ENCODE measurements at regions not wholly inside any gene's neighbourhood (a gene's known extent, or its start where the extent isn't known, plus 50 kb on each side); places are given as distances from the start of the nearest gene placed in this dataset.

- no peak for DNase-seq
- Mint-ChIP-seq H3K4me3 (no peak overlapping the region), H3K36me3 (ENCODE audit: low read depth) (no peaks in the 10 kb centered on the region), H3K9me3 (peaks cover 12% of the 10 kb centered on the region), H3K27ac (no peak overlapping the region), H3K27me3 (no peaks in the 10 kb centered on the region), H3K4me1 (ENCODE audit: low read depth) (no peaks in the 10 kb centered on the region)
- Histone ChIP-seq H3K4me3 (ENCODE audit: low read length) (no peak overlapping the region), H3K27me3 (ENCODE audit: control insufficient read depth in 1 of 2, insufficient read depth in 2 of 2, low read length in 2 of 2) (no peaks in the 10 kb centered on the region), H3K4me1 (ENCODE audit: insufficient read depth, low read length) (no peaks in the 10 kb centered on the region), H3K36me3 (ENCODE audit: insufficient read depth, low read length) (no peaks in the 10 kb centered on the region), H3K9me3 (ENCODE audit: control insufficient read depth in 1 of 2, insufficient read depth in 1 of 2, low read length in 2 of 2) (peaks cover 0 to 5% of the 10 kb centered on the region in 2 experiments), H3K27ac (ENCODE audit: low read depth in 1 of 2, low read length in 2 of 2) (no peak overlapping the region)
- ChIA-PET POLR2A (no interaction called here), CTCF (no interaction called here)
- TF ChIP-seq CTCF (IDR thresholded peaks at IDR 0.05) = no peak
- no peak for ATAC-seq (ENCODE audit: poor library complexity)
- intact Hi-C loops (cut with DNase I, micrococcal nuclease) = no loop called here
Measured at GRCh38 chr5:8650186-8650585, 781.2 kb downstream of the MTRR start.

GRCh38 chr5:8660133-8660893 lies 791.4 kb downstream of the MTRR start:
- Histone ChIP-seq H3K4me3 (ENCODE audit: low read length) (no peak overlapping the region), H3K27me3 (ENCODE audit: control insufficient read depth in 1 of 2, insufficient read depth in 2 of 2, low read length in 2 of 2) (no peaks in the 10 kb centered on the region), H3K4me1 (ENCODE audit: insufficient read depth, low read length) (no peaks in the 10 kb centered on the region), H3K27ac (ENCODE audit: low read depth in 1 of 2, low read length in 2 of 2) (no peak overlapping the region), H3K36me3 (ENCODE audit: insufficient read depth, low read length) (no peaks in the 10 kb centered on the region), H3K9me3 (ENCODE audit: control insufficient read depth in 1 of 2, insufficient read depth in 1 of 2, low read length in 2 of 2) (peaks cover 0 to 3% of the 10 kb centered on the region in 2 experiments)
- ATAC-seq (ENCODE audit: poor library complexity) (no peak), DNase-seq (no peak)
- no peak overlapping the region for H3K4me3 Mint-ChIP-seq
- no peaks in the 10 kb centered on the region for H3K36me3 Mint-ChIP-seq (ENCODE audit: low read depth)
- H3K27me3 Mint-ChIP-seq = no peaks in the 10 kb centered on the region
- H3K27ac Mint-ChIP-seq = no peak overlapping the region
- intact Hi-C loops (cut with DNase I, micrococcal nuclease) = no loop called here
- CTCF ChIA-PET = no interaction called here
- TF ChIP-seq CTCF (IDR thresholded peaks at IDR 0.05) = no peak
- POLR2A ChIA-PET = no interaction called here
- no peaks in the 10 kb centered on the region for H3K9me3 Mint-ChIP-seq
- no peaks in the 10 kb centered on the region for H3K4me1 Mint-ChIP-seq (ENCODE audit: low read depth)

GRCh38 chr5:8663374-8663773 lies 794.4 kb downstream of the MTRR start:
- H3K27me3 Mint-ChIP-seq = no peaks in the 10 kb centered on the region
- H3K4me3 Mint-ChIP-seq = no peak overlapping the region

More at GRCh38 chr5:8663374-8663773, 794.4 kb downstream of the MTRR start:
- Histone ChIP-seq H3K27ac (ENCODE audit: low read depth in 1 of 2, low read length in 2 of 2) (no peak overlapping the region), H3K4me1 (ENCODE audit: insufficient read depth, low read length) (no peaks in the 10 kb centered on the region), H3K4me3 (ENCODE audit: low read length) (no peak overlapping the region), H3K27me3 (ENCODE audit: control insufficient read depth in 1 of 2, insufficient read depth in 2 of 2, low read length in 2 of 2) (no peaks in the 10 kb centered on the region), H3K9me3 (ENCODE audit: control insufficient read depth in 1 of 2, insufficient read depth in 1 of 2, low read length in 2 of 2) (no peaks in the 10 kb centered on the region), H3K36me3 (ENCODE audit: insufficient read depth, low read length) (no peaks in the 10 kb centered on the region)
- TF ChIP-seq CTCF (IDR thresholded peaks at IDR 0.05) = no peak
- Mint-ChIP-seq H3K36me3 (ENCODE audit: low read depth) (no peaks in the 10 kb centered on the region), H3K9me3 (peaks cover 4% of the 10 kb centered on the region), H3K27ac (no peak overlapping the region), H3K4me1 (ENCODE audit: low read depth) (no peaks in the 10 kb centered on the region)
- ChIA-PET CTCF (no interaction called here), POLR2A (no interaction called here)
- intact Hi-C loops (cut with DNase I, micrococcal nuclease) = no loop called here
- ATAC-seq (ENCODE audit: poor library complexity) (no peak), DNase-seq (no peak)
